ENCODE measurements at regions not wholly inside any gene's neighbourhood (a gene's known extent, or its start where the extent isn't known, plus 50 kb on each side); places are given as distances from the start of the nearest gene placed in this dataset.

DNA sequence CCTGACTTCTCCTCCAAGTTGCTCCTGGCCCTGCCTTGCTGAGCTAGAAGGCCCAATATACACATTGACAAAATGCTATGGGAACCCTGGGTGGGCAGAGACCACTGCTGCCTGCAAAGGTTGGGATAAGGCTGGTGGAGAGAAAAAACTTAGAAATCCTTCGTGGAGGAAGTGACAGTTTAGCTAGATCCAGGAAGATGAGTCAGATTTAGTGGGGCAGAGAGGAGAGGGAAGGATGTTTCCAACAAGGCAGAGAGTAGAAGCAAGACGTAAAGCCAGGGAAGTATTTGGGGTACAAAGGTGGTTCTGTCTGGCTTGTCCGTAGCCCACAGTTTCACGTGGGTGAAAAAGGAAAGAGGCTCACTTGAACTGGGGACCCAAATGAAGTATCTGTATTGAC is 69.0 kb upstream of the CLMN start:
- Histone ChIP-seq H3K4me2 (ENCODE audit: low read depth, low read length) (no peak overlapping the region), H3K27ac (ENCODE audit: extremely low read length, insufficient read depth, low read length) (no peak overlapping the region), H3K4me1 (ENCODE audit: insufficient read depth, low read length) (no peaks in the 10 kb centered on the region), H4K20me1 (ENCODE audit: insufficient read depth, low read length) (no peaks in the 10 kb centered on the region), H3K9me3 (ENCODE audit: low read length) (no peaks in the 10 kb centered on the region), H3K36me3 (replicated peaks in 1 of 2; ENCODE audit: control insufficient read depth in 1 of 2, insufficient read depth in 2 of 2, low read length in 2 of 2) (no peaks in the 10 kb centered on the region), H3K9ac (ENCODE audit: insufficient read depth, low read depth, low read length) (no peak overlapping the region), H3K79me2 (ENCODE audit: insufficient read depth, low read length) (no peaks in the 10 kb centered on the region), H3K27me3 (ENCODE audit: control insufficient read depth in 1 of 2, insufficient read depth in 2 of 2, low read length in 2 of 2) (peaks cover 3 to 20% of the 10 kb centered on the region in 2 experiments; a peak in 3 of 5 replicates), H3K4me3 (replicated peaks in 1 of 3; ENCODE audit: insufficient read depth in 1 of 3, low read depth in 2 of 3, low read length in 3 of 3) (no peak overlapping the region), H2AFZ (ENCODE audit: low read length) (no peak overlapping the region)
- TF ChIP-seq, protein P1, sequence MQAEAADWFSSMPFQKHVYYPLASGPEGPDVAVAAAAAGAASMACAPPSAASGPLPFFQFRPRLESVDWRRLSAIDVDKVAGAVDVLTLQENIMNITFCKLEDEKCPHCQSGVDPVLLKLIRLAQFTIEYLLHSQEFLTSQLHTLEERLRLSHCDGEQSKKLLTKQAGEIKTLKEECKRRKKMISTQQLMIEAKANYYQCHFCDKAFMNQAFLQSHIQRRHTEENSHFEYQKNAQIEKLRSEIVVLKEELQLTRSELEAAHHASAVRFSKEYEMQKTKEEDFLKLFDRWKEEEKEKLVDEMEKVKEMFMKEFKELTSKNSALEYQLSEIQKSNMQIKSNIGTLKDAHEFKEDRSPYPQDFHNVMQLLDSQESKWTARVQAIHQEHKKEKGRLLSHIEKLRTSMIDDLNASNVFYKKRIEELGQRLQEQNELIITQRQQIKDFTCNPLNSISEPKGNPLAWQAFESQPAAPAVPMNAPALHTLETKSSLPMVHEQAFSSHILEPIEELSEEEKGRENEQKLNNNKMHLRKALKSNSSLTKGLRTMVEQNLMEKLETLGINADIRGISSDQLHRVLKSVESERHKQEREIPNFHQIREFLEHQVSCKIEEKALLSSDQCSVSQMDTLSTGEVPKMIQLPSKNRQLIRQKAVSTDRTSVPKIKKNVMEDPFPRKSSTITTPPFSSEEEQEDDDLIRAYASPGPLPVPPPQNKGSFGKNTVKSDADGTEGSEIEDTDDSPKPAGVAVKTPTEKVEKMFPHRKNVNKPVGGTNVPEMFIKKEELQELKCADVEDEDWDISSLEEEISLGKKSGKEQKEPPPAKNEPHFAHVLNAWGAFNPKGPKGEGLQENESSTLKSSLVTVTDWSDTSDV (CRISPR knock-in tag; IDR thresholded peaks at IDR 0.05), result no peak
- FAIRE-seq (no peak), ATAC-seq (no peak), DNase-seq (ENCODE audit: low spot score) (no peak)
- intact Hi-C loops (cut with micrococcal nuclease; ENCODE audit: unreplicated experiment), result no loop called here
- POLR2A ChIA-PET, result no interaction called here
- 25% methylated on average over 4 of the region's 4 CpGs for WGBS (ENCODE audit: low lambda C conversion rate)
- CTCF ChIA-PET (ENCODE audit: low intra/inter-chr PET ratio, low total read pairs), result no interaction called here
- in situ Hi-C loops (cut with HindIII; ENCODE audit: extremely low pct_ligation_motif_present, low pct_unique_long_range_greater_than_20kb), result no loop called here
- BruUV-seq (replicated peaks), result no TSS peak

DNA sequence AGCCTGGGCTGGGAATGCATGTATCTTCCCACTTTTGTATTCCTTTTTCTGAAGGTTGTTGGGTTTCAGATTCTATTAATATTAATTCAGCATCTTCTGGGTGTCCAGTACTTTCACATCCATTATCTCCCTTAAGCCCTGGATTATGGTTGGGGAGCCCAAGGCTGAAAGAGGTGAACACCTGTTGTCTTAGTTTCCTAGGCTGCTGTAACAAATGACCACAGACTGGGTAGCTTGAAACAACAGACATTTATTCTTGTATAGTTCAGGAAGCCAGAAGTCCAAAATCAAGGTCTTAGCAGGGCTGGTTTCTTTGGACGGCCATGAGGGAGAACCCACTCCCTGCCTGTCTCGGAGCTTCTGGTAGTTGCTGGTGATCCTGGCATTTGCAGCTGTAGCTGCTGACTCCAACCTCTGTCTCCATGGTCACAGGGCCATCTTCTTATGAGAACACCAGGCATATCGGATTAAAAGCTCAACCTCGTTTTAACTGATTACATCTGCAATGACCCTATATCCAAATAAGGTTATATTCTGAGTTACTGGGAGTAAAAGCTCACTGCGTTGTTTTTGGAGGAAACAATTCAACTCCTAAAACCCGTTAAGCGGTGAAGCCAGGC is 68.2 kb upstream of the CLMN start:
- Histone ChIP-seq H3K4me3 (replicated peaks in 1 of 3; ENCODE audit: insufficient read depth in 1 of 3, low read depth in 2 of 3, low read length in 3 of 3) (no peak overlapping the region), H3K9me3 (ENCODE audit: low read length) (no peaks in the 10 kb centered on the region), H2AFZ (ENCODE audit: low read length) (no peak overlapping the region), H3K27ac (ENCODE audit: extremely low read length, insufficient read depth, low read length) (no peak overlapping the region), H3K4me2 (ENCODE audit: low read depth, low read length) (no peak overlapping the region), H3K27me3 (ENCODE audit: control insufficient read depth in 1 of 2, insufficient read depth in 2 of 2, low read length in 2 of 2) (peaks cover 3 to 20% of the 10 kb centered on the region in 2 experiments; a peak in 3 of 5 replicates), H3K4me1 (ENCODE audit: insufficient read depth, low read length) (no peaks in the 10 kb centered on the region), H3K36me3 (replicated peaks in 1 of 2; ENCODE audit: control insufficient read depth in 1 of 2, insufficient read depth in 2 of 2, low read length in 2 of 2) (no peaks in the 10 kb centered on the region), H4K20me1 (ENCODE audit: insufficient read depth, low read length) (no peaks in the 10 kb centered on the region), H3K79me2 (ENCODE audit: insufficient read depth, low read length) (no peaks in the 10 kb centered on the region), H3K9ac (ENCODE audit: insufficient read depth, low read depth, low read length) (no peak overlapping the region)
- FAIRE-seq, result no peak
- in situ Hi-C loops (cut with HindIII; ENCODE audit: extremely low pct_ligation_motif_present, low pct_unique_long_range_greater_than_20kb) (no loop called here), intact Hi-C loops (cut with micrococcal nuclease; ENCODE audit: unreplicated experiment) (no loop called here)
- WGBS (ENCODE audit: low lambda C conversion rate), result 26% methylated on average over 7 of the region's 7 CpGs
- no peak for ATAC-seq
- BruUV-seq (replicated peaks), result no TSS peak
- ChIA-PET CTCF (ENCODE audit: low intra/inter-chr PET ratio, low total read pairs) (no interaction called here), POLR2A (no interaction called here)
- DNase-seq (ENCODE audit: low spot score), result no peak
- TF ChIP-seq SNAI1 (CRISPR knock-in tag; IDR thresholded peaks at IDR 0.05; ENCODE audit: borderline replicate concordance), result no peak
- no peak for TF ChIP-seq ZNF768 (CRISPR knock-in tag; IDR thresholded peaks at IDR 0.05)
- TF ChIP-seq NFRKB (IDR thresholded peaks at IDR 0.05), result no peak
- TF ChIP-seq ARNTL (CRISPR knock-in tag; IDR thresholded peaks at IDR 0.05), result no peak
- no peak for TF ChIP-seq CBX1 (IDR thresholded peaks at IDR 0.05; ENCODE audit: low read depth)
- no peak for TF ChIP-seq KDM6A (CRISPR knock-in tag; IDR thresholded peaks at IDR 0.05; ENCODE audit: low read depth)
- TF ChIP-seq PPARG (CRISPR knock-in tag; conservative IDR thresholded peaks at IDR 0.05), result no peak
- TF ChIP-seq, protein P2, sequence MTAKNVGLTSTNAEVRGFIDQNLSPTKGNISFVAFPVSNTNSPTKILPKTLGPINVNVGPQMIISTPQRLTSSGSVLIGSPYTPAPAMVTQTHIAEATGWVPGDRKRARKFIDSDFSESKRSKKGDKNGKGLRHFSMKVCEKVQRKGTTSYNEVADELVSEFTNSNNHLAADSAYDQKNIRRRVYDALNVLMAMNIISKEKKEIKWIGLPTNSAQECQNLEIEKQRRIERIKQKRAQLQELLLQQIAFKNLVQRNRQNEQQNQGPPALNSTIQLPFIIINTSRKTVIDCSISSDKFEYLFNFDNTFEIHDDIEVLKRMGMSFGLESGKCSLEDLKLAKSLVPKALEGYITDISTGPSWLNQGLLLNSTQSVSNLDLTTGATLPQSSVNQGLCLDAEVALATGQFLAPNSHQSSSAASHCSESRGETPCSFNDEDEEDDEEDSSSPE (CRISPR knock-in tag; IDR thresholded peaks at IDR 0.05), result no peak
- no peak for TF ChIP-seq XRCC5 (optimal IDR thresholded peaks at IDR 0.05; ENCODE audit: low read length)
- TF ChIP-seq CBX2 (IDR thresholded peaks at IDR 0.05; ENCODE audit: low read depth, low read length), result no peak
- no peak for TF ChIP-seq CBX2 (CRISPR knock-in tag; IDR thresholded peaks at IDR 0.05; ENCODE audit: low read depth)
- TF ChIP-seq, protein P3, sequence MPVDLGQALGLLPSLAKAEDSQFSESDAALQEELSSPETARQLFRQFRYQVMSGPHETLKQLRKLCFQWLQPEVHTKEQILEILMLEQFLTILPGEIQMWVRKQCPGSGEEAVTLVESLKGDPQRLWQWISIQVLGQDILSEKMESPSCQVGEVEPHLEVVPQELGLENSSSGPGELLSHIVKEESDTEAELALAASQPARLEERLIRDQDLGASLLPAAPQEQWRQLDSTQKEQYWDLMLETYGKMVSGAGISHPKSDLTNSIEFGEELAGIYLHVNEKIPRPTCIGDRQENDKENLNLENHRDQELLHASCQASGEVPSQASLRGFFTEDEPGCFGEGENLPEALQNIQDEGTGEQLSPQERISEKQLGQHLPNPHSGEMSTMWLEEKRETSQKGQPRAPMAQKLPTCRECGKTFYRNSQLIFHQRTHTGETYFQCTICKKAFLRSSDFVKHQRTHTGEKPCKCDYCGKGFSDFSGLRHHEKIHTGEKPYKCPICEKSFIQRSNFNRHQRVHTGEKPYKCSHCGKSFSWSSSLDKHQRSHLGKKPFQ (CRISPR knock-in tag; IDR thresholded peaks at IDR 0.05; ENCODE audit: insufficient replicate concordance), result no peak
- no peak for TF ChIP-seq ZNF549 (CRISPR knock-in tag; IDR thresholded peaks at IDR 0.05)
- no peak for TF ChIP-seq ZNF713 (CRISPR knock-in tag; IDR thresholded peaks at IDR 0.05)
- TF ChIP-seq ZSCAN12 (CRISPR knock-in tag; IDR thresholded peaks at IDR 0.05), result no peak

Measured in HepG2 (cell line).